GM18499 (cell line): ENCODE measurements at regions not wholly inside any gene's neighbourhood (a gene's known extent, or its start where the extent isn't known, plus 50 kb on each side); places are given as distances from the start of the nearest gene placed in this dataset.
"Not testable (repeated sequence)": the region's sequence is repeated elsewhere in the genome, so short reads cannot be mapped to it uniquely, and the experiment has no call there.

Experiments
- ATAC-seq: cut with Tn5 transposase; IDR thresholded peaks from one replicate; pipeline ENCODE4 v1.9.1; 2021; ENCODE audit warnings: moderate number of reproducible peaks; ENCODE audit not compliant: insufficient read depth, unreplicated experiment

GRCh38 chr20:17822039-17822438 lies 122.3 kb downstream of the BANF2 start:
- ATAC-seq, result no peak

DNA sequence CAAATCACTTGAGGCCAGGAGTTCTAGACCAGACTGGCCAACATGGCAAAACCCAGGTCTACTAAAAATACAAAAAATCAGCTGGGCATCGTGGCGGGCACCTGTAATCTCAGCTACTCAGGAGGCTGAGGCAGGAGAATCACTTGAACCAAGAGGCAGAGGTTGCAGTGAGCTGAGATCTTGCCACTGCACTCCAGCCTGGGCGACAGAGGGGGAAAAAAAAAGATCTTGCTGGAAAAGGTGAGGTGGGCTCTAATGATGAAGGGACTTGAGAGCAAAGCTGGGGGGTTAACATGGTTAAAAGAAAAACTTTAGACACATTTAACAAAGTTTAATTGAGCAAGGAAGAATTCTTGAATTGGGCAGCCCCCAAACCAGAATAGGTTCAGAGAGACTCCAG lies 121.8 kb downstream of the BANF2 start:
- not testable (repeated sequence) for ATAC-seq

GRCh38 chr20:17819395-17820093 lies 119.8 kb downstream of the BANF2 start:
- ATAC-seq, result no peak

DNA sequence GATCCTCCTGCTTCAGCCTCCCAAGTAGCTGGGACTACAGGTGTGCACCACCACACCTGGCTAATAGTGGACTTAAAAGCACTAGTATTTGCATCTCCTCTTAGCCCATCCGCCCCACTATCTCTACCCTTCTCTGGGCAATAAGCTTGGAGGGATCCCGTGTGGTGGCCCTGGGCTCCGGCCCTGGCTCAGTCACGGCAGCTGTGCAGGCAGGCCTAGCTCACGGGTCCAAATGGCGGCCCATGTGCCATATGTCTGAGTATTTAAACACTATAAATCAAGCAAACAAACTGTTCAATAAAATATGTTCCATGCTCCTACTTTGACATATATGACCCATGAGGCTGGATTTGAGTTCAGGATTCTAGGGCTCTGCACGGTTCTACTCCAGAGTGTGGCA lies 118.4 kb downstream of the BANF2 start:
- ATAC-seq, result no peak

GRCh38 chr20:17816804-17817587 lies 117.2 kb downstream of the BANF2 start:
- ATAC-seq, result no peak

GRCh38 chr20:17811628-17811965 lies 111.8 kb downstream of the BANF2 start:
- no peak for ATAC-seq

GRCh38 chr20:17810847-17811627 lies 111.3 kb downstream of the BANF2 start:
- no peak for ATAC-seq

DNA sequence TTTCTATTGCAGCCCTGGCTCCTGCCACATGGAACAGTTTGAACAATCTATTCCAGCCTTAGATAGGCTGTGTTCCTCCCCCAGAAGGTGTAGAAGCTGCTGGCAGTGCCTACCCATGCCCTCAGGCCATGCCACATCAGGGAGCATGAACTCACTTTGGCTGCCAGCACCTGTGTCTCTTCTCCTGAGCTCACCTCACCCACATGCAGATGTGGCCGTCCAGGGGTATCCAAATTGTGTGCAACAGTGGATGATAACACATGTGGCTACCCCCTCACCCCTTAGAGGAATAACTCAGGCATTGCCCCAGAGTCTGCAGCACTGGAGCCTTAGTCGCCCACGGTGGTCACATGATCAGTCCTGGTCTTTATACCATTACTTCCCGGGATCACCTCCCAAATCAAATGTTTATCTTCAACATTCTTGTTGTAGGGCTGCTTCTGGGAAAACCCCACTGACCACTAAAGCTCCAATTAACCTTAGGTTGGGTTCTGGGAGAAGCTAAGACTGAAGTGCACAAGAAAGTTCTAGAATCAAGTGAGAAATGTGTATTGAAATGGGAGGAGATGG lies 110.4 kb downstream of the BANF2 start:
- ATAC-seq, result no peak

GRCh38 chr20:17809362-17810061 lies 109.7 kb downstream of the BANF2 start:
- no peak for ATAC-seq

DNA sequence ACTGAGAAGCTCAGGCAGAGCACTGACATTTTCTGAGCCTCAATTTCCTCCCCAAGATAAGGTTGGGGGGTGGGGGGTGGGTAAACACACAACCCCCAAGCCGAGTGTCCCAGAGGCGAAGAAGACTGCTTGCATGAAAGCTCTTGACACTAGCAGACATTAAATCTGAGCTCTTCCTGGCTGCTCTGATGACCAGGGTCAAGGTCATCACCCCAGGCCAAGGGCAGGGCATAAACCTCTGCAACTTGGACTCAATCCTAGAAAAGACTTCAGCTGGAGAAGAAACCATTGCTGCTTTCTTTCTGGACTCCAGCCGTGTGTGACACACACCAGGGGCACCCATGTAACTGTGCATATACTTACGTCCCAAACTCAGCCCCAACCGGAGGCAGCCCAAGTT lies 109.0 kb downstream of the BANF2 start:
- ATAC-seq, result no peak

DNA sequence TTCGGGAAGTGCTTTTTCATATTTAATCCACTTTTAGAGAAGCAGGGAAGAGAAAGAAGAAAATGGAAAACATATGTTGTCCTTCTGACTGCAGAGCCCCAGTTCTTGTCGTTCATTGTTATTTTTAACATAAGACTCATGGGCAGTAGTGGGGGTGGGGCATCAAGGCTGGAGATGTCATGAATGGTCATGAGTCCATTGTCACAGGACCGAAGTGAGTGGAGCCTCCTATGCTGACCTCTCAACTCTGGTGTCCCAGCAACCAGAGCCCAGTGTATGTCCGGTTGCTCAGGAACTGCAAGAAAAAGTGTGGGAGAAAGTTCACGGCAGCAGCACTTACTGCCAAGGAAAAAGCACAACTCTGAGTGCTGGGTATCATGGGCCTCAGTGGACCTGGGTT lies 108.6 kb downstream of the BANF2 start:
- no peak for ATAC-seq

DNA sequence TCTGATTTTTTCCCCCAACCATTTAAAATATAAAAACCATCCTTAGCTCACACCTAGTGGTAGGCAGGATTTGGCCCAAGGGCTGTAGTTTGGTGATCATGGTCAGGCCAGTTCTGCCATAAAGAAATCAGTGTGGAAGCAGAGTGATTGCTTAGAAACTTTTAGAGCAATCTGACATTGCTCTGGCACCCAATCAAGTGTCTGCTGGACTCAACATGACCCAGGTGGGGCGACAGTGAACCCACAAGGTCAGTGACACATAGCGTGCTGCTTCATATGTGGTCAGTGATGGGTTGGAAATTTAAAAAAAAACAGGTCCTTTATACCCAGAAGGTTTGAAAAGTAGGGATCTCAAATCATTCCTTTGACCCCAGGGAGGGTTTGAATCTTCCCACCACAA lies 107.9 kb downstream of the BANF2 start:
- no peak for ATAC-seq

DNA sequence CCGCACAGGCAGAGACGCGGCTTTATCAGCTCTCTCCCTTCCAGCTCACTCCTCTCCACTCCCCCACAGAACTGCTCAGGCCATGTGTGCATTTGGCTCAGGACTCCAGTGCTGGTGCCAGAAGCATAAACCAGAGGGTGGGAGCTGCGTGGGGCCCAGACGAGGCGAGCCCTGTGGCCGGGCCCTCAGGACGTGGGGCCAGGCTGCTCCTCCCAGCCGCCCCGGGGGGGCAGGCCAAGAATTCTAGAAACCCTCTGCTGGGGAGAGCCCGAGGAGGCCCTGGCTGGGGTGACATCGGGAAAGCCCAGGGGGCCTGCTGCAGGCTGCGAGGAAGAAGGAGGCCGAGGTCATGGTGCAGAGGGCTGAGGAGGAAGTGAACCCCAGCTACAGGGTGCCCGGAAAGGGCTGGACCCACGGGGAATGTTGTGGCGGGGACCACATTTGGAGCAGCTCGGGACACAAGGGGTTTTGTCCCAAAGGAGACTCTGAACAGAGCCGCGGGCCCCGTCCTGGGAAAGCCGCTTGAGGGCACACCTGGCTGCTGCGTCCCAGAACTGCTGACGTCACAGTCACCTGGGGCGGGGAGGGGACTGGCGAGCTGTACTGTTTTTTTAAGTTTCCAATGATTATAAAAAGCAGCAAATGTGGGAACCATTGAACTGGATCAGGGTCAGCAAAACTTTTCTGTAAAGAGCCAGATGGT lies 107.1 kb downstream of the BANF2 start:
- ATAC-seq, result no peak

DNA sequence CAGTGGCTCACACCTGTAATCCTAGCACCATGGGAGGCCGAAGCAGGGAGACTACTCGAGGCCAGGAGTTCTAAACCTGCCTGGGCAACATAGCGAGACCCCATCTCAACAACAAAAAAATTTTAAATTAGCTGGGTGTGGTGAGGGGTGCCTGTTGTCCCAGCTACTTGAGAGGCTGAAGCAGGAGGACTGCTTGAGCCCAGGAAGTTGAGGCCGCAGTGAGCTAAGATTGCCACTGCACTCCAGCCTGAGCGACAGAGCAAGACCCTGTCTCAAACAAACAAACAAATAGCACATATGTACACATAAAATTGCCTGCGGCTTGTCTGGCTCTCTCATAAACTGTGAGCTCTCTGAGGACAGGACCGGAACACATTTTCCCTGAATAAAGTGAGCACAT lies 106.3 kb downstream of the BANF2 start:
- ATAC-seq, result no peak

GRCh38 chr20:17803765-17804164 lies 104.0 kb downstream of the BANF2 start:
- no peak for ATAC-seq

DNA sequence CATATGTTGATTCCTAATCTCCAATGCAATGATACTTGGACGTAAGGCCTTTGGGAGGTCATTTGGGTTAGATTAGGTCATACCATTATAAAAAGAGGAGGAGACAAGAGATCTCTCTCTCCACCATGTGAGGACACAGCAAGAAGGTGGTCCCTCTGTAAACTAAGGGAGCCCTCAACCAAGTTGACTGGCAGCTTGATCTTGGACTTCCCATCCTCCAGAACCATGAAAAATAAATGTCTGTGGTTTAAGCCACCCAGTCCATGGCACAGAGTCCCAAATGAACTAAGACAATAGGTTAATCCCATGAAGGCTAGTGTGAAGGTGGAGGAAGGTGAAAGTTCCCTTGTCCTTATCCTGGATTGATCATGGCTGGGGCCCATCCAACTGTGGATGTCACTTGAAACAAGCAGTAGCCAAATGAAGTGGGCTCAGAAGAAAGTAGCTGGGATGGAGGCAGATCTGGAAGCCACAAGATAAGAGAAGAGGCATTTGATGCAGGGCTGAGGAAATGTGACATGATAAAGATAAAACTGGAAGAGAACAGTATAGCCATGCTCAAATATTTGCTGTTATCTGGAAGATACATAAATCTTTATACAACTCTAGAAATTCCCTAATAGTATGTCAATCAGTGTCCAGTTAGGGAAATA lies 99.9 kb downstream of the BANF2 start:
- no peak for ATAC-seq

DNA sequence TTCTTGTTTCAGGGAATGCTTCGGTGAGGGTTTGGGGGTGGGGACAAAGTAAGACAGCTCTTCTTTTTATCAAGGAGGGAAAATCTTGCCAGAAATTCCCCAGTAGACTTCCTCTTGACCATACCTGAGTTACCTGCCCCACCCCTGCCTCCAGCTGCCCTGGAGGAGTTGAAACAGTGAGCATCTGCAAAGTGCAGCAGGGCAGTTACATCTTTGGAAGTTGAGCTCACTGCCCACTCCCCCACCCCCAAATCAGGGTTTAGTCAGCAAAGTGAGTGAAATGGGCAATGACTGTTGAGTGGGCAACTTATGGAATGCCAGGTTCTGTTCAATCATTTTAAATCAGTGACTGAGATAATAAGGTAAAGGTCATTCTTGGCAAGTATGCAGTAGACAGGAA lies 98.8 kb downstream of the BANF2 start:
- no peak for ATAC-seq

- no peak for ATAC-seq
These were observed 97.8 kb downstream of the BANF2 start for GRCh38 chr20:17797579-17797978.

DNA sequence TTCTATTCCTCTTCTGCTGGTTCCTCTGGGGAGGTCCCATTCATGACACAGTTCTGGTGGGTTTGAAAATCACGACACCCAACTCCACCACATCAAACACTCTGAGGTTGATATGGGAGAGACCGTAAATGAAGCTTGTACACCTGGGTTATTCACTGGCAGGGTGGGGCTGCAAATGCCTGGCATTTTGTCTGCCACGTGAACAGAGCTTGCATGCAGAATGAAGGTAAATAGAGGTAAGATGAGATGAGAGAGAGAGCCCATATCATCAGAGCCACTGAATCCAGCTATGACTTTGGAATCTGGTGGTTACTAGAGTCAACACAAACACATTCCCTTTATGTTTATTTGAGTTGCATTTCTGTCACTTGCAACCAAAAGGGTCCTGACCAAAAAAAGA lies 97.4 kb downstream of the BANF2 start:
- ATAC-seq, result no peak
